Tibial artery (tissue), 4 donors: ENCODE measurements at regions not wholly inside any gene's neighbourhood (a gene's known extent, or its start where the extent isn't known, plus 50 kb on each side); places are given as distances from the start of the nearest gene placed in this dataset.

Experiments
- DNase-seq, 2 donors: peaks; one replicate each; pipeline ENCODE4 v3.0.0-alpha.2; 2019
- H3K27ac ChIP-seq, 2 donors: fragments of 200-600 bp; sonication (generic) in 1 of 2; 1 replicate in 1 of 2; 2 replicates in 1 of 2; pipeline ENCODE4 v1.5.1; 2018 to 2019; ENCODE audit warnings: mild to moderate bottlenecking in 1 of 2
- H3K27me3 ChIP-seq, 2 donors: fragments of 200-600 bp; sonication (generic) in 1 of 2; one replicate each; pipeline versions ENCODE4 v1.5.1 to v1.6.0; 2016 to 2019
- H3K36me3 ChIP-seq, 3 donors: fragments of 200-600 bp; sonication (generic) in 2 of 3; one replicate each; pipeline ENCODE4 v1.5.1; 2016 to 2019; ENCODE audit warnings: mild to moderate bottlenecking in 2 of 3
- H3K4me1 ChIP-seq, 4 donors: fragments of 200-600 bp; sonication (generic) in 2 of 4; 1 replicate in 3 of 4; 2 replicates in 1 of 4; pipeline ENCODE4 v1.5.1; 2016 to 2019
- H3K4me3 ChIP-seq, 2 donors: fragments of 200-600 bp; sonication (generic) in 1 of 2; 1 replicate in 1 of 2; 2 replicates in 1 of 2; pipeline ENCODE4 v1.5.1; 2018 to 2019; ENCODE audit warnings: mild to moderate bottlenecking in 2 of 2
- H3K9me3 ChIP-seq, 3 donors: fragments of 200-600 bp; sonication (generic) in 1 of 3; one replicate each; pipeline ENCODE4 v1.5.1; 2016 to 2019
- intact Hi-C: fragments of 100-400 bp; cut with DNase I; formaldehyde crosslinking; loops from one replicate; pipeline ENCODE4 v1.15.0; 2023; ENCODE audit warnings: low total_unique reads
- TF ChIP-seq, protein P1 (sequence below), 2 experiments: fragments of 200-600 bp in 1 of 2; fragments of 450-650 bp in 1 of 2; IDR thresholded peaks; one replicate each; pipeline ENCODE4 v1.5.1; 2017 to 2019; ENCODE audit warnings: antibody characterized with exemption in 2 of 2, mild to moderate bottlenecking in 1 of 2, moderate library complexity in 1 of 2

DNA sequence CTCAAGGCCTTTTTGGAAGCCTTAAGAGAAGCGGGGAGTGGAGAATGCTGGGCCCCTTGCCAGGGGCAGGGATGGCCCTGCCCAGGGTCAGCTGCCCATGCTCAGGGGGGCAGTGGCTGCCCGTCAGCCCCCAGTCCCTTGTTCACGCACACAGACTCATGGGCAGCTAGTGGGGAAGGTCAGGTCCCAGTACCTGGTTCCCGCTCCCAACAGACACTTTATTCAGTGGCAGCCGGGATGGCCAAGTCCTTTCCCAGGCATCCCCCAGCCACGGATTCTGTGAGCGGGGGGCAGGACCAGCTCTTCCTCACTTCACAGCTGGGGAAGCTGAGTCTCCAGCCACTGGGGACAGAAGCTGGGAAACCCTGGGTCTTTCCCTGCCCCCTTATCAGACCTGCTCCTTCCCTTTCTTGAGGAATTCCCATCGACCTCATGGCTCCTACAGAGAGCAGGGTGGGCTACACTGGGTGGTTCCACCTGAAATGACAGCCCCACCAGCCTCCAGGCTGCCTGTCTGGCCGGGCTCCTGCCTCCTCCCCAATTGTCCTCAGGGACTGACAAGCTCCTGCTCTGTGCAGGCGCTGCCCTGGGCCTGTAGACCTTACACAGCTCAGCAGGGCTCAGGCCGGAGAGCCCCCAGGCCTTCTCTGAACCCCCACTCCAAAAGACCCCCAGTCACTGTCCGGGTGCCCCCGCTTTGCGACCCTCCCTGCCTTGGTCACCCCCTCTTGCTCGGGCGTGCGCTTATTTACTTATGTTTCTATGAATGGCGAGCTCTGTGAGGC, 61.0 kb upstream of the FGF3 start:
- intact Hi-C loops, result no loop called here
- H3K27ac ChIP-seq, result no peak overlapping the region
- no peaks in the 10 kb centered on the region for H3K9me3 ChIP-seq
- no peak overlapping the region for H3K4me3 ChIP-seq
- peaks cover 0 to 3% (median 2%) of the 10 kb centered on the region in 4 donors for H3K4me1 ChIP-seq
- DNase-seq, result peak in 1 of 2 donors; percentile 45
- no peaks in the 10 kb centered on the region for H3K36me3 ChIP-seq
- TF ChIP-seq, protein P1, sequence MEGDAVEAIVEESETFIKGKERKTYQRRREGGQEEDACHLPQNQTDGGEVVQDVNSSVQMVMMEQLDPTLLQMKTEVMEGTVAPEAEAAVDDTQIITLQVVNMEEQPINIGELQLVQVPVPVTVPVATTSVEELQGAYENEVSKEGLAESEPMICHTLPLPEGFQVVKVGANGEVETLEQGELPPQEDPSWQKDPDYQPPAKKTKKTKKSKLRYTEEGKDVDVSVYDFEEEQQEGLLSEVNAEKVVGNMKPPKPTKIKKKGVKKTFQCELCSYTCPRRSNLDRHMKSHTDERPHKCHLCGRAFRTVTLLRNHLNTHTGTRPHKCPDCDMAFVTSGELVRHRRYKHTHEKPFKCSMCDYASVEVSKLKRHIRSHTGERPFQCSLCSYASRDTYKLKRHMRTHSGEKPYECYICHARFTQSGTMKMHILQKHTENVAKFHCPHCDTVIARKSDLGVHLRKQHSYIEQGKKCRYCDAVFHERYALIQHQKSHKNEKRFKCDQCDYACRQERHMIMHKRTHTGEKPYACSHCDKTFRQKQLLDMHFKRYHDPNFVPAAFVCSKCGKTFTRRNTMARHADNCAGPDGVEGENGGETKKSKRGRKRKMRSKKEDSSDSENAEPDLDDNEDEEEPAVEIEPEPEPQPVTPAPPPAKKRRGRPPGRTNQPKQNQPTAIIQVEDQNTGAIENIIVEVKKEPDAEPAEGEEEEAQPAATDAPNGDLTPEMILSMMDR (IDR thresholded peaks at IDR 0.05), result no peak
- peaks cover 0 to 61% of the 10 kb centered on the region in 2 donors for H3K27me3 ChIP-seq

DNA sequence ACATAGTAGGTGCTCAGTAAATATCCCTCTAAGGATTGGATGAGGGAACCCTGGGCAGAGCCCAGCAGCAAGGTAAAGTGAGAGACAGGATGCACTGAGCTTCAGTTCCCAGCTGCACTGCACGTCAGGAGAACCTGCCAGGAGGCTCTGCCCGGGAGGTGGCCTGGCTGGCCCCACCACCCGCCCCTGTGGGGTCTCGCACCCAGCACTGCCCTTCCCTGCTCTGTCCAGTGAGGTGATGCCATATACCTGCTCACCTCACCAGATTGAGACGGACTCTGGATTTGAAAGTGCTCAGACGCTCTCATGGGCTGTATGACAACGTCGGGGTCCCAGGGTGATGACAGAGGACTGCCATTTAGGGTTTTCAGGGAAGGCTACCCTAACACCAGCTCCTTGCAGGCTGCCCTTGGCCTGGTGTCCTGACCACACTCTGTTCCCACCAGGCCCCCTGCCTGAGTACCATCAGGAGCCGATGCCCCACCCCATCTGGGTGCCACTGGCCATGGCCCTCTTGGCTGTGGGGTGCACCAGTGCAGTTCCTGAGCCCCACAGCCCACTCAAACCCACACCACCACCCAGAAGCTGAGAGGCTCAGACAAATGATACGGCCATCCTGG, 61.7 kb upstream of the FGF3 start:
- Histone ChIP-seq H3K36me3 (no peaks in the 10 kb centered on the region), H3K4me3 (no peak overlapping the region), H3K27ac (no peak overlapping the region), H3K27me3 (peaks cover 0 to 60% of the 10 kb centered on the region in 2 donors), H3K9me3 (no peaks in the 10 kb centered on the region), H3K4me1 (no peaks in the 10 kb centered on the region)
- TF ChIP-seq, protein P1 (IDR thresholded peaks at IDR 0.05), result no peak
- intact Hi-C loops, result no loop called here
- DNase-seq, result peak in 1 of 2 donors; percentile 39

DNA sequence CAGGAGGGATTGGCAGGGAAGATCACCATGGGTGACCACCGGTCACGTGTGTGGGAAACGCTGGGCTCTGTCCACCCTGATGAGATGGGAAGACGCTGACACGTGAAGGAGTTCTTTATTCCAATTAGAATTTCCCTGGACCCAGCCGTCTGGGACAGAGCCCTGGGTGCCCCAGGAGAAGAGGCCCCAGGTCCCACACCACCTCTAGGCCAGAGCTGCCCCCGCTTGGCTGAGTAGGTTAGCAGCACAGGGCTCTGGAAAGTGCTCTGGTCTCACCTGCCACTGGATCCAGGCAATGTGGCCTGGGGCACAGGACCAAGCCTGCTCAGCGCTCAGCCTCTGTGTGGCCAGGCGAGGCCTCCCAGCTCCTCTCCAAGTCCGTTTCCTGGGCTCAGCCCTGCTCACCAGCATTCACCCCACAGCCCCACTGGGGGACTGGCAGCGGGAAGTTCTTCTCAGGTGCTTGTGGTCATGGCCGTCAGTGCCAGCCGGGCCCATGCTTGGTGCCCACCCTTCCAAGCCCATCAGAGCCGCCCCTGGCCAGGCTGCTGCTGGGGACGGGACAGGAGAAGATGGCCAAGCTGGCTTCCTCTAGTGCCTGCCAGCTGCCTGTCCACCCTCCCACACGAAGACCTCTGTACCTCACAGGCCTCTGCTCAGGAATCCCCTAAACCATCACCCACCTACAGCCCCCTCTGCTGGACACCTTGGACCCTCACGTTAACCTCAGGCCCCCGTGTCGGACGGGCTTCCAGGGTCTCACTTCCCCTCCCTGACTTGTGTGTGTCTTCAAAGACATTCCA, 62.5 kb upstream of the FGF3 start:
- Histone ChIP-seq H3K36me3 (no peaks in the 10 kb centered on the region), H3K27ac (no peak overlapping the region), H3K4me3 (no peak overlapping the region), H3K4me1 (no peaks in the 10 kb centered on the region), H3K27me3 (peaks cover 0 to 58% of the 10 kb centered on the region in 2 donors), H3K9me3 (no peaks in the 10 kb centered on the region)
- DNase-seq, result no peak
- TF ChIP-seq, protein P1 (IDR thresholded peaks at IDR 0.05), result no peak
- intact Hi-C loops, result no loop called here

DNA sequence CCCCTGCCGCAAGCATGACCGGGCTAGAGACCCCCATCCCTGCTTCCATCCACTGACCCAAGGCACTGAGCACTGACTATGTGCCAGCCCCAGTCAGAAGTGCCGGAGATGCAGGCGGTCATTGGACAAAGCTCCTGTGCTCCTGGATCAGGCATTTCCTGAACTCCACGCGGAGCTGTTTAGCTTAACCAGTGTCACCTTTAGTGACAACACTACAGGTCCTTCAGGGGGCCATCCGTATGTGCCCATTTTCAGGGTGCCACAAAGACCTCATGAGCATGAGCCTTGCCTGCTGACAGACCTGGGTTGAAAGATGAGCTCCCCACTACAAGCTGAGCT, 63.0 kb upstream of the FGF3 start:
- H3K27me3 ChIP-seq, result peaks cover 0 to 58% of the 10 kb centered on the region in 2 donors
- no peaks in the 10 kb centered on the region for H3K9me3 ChIP-seq
- H3K36me3 ChIP-seq, result no peaks in the 10 kb centered on the region
- no peaks in the 10 kb centered on the region for H3K4me1 ChIP-seq
- intact Hi-C loops, result no loop called here
- TF ChIP-seq, protein P1 (IDR thresholded peaks at IDR 0.05), result no peak
- H3K27ac ChIP-seq, result no peak overlapping the region
- H3K4me3 ChIP-seq, result no peak overlapping the region
- no peak for DNase-seq

DNA sequence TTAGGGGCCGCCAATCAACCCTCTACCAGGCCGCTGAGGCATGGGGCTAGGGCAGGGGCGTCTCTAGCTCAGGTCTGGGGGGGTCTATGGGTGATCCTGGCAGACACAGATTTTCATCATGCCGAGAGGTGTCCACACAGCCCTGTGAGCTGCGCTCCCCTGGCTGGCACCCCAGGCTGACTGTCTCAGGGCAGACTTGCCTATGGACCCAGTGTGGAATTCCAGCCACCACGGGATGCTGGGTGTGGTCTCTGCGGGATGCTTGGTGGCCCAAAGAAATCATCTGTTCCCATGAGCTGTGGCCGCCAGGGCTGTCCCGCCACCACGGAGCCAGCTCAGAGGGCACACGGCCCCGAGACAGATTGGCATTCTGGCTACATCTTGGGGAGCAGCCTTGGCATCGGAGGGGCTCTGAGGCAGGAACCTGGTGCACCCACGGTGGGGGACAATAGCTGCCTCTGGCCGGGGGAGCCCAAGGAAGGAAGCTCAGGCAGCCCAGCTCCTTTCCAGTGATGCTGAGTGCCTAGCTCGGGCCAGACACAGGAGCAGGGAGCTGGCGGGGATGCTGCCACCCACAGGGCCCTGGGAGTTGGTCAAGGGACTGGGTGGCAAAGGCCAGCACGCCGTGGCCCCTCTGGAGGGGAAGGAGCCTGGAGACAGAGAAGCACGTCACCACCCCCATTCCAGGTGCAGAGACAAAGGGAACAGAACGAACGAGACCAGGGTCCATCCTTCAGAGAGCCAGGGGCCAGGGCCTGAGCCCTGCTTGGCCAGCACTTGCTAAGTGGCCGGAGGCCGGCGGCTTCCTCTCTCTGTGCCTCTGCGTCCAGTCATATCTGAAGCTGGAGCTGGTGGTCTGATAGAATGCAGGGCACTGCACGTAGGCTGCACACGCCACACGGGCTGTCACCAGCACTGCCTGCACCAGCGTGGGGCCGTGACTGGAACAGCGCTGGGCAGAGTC, 64.4 kb upstream of the FGF3 start:
- H3K4me3 ChIP-seq, result no peak overlapping the region
- peaks cover 0 to 67% of the 10 kb centered on the region in 2 donors for H3K27me3 ChIP-seq
- no peaks in the 10 kb centered on the region for H3K9me3 ChIP-seq
- no peak overlapping the region for H3K27ac ChIP-seq
- H3K4me1 ChIP-seq, result no peaks in the 10 kb centered on the region
- H3K36me3 ChIP-seq, result no peaks in the 10 kb centered on the region
- TF ChIP-seq, protein P1 (IDR thresholded peaks at IDR 0.05), result no peak
- intact Hi-C loops, result no loop called here
- no peak for DNase-seq
